HG03039 (cell line): ENCODE measurements at regions not wholly inside any gene's neighbourhood (a gene's known extent, or its start where the extent isn't known, plus 50 kb on each side); places are given as distances from the start of the nearest gene placed in this dataset.

ENCODE experiments used
- ATAC-seq: cut with Tn5 transposase; IDR thresholded peaks from one replicate; pipeline ENCODE4 v1.9.1; 2021; ENCODE audit warnings: mild to moderate bottlenecking, moderate library complexity; ENCODE audit not compliant: unreplicated experiment

GRCh38 chr7:85464042-85464651 is 277.3 kb upstream of the SEMA3D start:
- ATAC-seq, result no peak

- no peak for ATAC-seq
Measured at GRCh38 chr7:85462671-85463070, 275.8 kb upstream of the SEMA3D start.

- ATAC-seq, result no peak
Measured at GRCh38 chr7:85457911-85458310, 271.1 kb upstream of the SEMA3D start.

- no peak for ATAC-seq
Measured at GRCh38 chr7:85456254-85456653, 269.4 kb upstream of the SEMA3D start.

GRCh38 chr7:85454904-85455303 is 268.0 kb upstream of the SEMA3D start:
- no peak for ATAC-seq

GRCh38 chr7:85452674-85453073 is 265.8 kb upstream of the SEMA3D start:
- no peak for ATAC-seq

- no peak for ATAC-seq
Measured at GRCh38 chr7:85449478-85449877, 262.6 kb upstream of the SEMA3D start.

GRCh38 chr7:85447004-85447403 is 260.1 kb upstream of the SEMA3D start:
- no peak for ATAC-seq

GRCh38 chr7:85426487-85426960 is 239.7 kb upstream of the SEMA3D start:
- no peak for ATAC-seq

GRCh38 chr7:85424298-85424697 is 237.4 kb upstream of the SEMA3D start:
- ATAC-seq, result no peak

- ATAC-seq, result no peak
Measured at GRCh38 chr7:85423209-85423895, 236.5 kb upstream of the SEMA3D start.

GRCh38 chr7:85415743-85416142 is 228.9 kb upstream of the SEMA3D start:
- no peak for ATAC-seq

- no peak for ATAC-seq
Measured at GRCh38 chr7:85413718-85414117, 226.9 kb upstream of the SEMA3D start.

GRCh38 chr7:85412912-85413311 is 226.1 kb upstream of the SEMA3D start:
- no peak for ATAC-seq

GRCh38 chr7:85407391-85407790 is 220.5 kb upstream of the SEMA3D start:
- no peak for ATAC-seq

GRCh38 chr7:85405016-85405902 is 218.4 kb upstream of the SEMA3D start:
- ATAC-seq, result no peak

GRCh38 chr7:85396676-85397075 is 209.8 kb upstream of the SEMA3D start:
- ATAC-seq, result no peak

GRCh38 chr7:85392789-85393188 is 205.9 kb upstream of the SEMA3D start:
- no peak for ATAC-seq

- ATAC-seq, result no peak
Measured at GRCh38 chr7:85392326-85392725, 205.5 kb upstream of the SEMA3D start.

- no peak for ATAC-seq
Measured at GRCh38 chr7:85386460-85386859, 199.6 kb upstream of the SEMA3D start.

GRCh38 chr7:85384392-85384791 is 197.5 kb upstream of the SEMA3D start:
- no peak for ATAC-seq

GRCh38 chr7:85381212-85381611 is 194.4 kb upstream of the SEMA3D start:
- no peak for ATAC-seq
